CD4-positive, alpha-beta memory T cell (primary cell): ENCODE measurements at regions not wholly inside any gene's neighbourhood (a gene's known extent, or its start where the extent isn't known, plus 50 kb on each side); places are given as distances from the start of the nearest gene placed in this dataset.

Experiments
- CTCF ChIA-PET: fragments of 350-600 bp; sonication (Branson Sonifier 250); formaldehyde crosslinking; loops from one replicate; lab custom pipeline; 2021; ENCODE audit warnings: inconsistent platforms; ENCODE audit not compliant: partially characterized antibody; lab: Charles Lee
- POLR2A ChIA-PET: fragments of 350-600 bp; sonication (Branson Sonifier 250); formaldehyde crosslinking; loops from one replicate; lab custom pipeline; 2021; ENCODE audit not compliant: partially characterized antibody; lab: Charles Lee
- DNase-seq, 5 donors: peaks; one replicate each; pipeline versions ENCODE4 v3.0.0 to v3.0.0-alpha.2; 2020 to 2022; ENCODE audit warnings: mixed read lengths in 1 of 5
- H3K27ac ChIP-seq: one replicate; pipeline ENCODE4 v1.7.0; 2013; ENCODE audit warnings: low read depth, low read length
- H3K27me3 ChIP-seq: 2 replicates; pipeline ENCODE4 v1.7.0; 2013; ENCODE audit warnings: mild to moderate bottlenecking, low read length, moderate library complexity; ENCODE audit not compliant: insufficient read depth
- H3K36me3 ChIP-seq: 2 replicates; pipeline ENCODE4 v1.7.0; 2013; ENCODE audit warnings: mild to moderate bottlenecking, low read length, moderate library complexity; ENCODE audit not compliant: insufficient read depth
- H3K4me1 ChIP-seq: 2 replicates; pipeline ENCODE4 v1.7.0; 2013; ENCODE audit warnings: mild to moderate bottlenecking, low read length, moderate library complexity; ENCODE audit not compliant: insufficient read depth
- H3K4me3 ChIP-seq, 2 donors: one replicate each; pipeline ENCODE4 v1.7.0; 2013; ENCODE audit warnings: low read length in 2 of 2, mild to moderate bottlenecking in 1 of 2
- H3K9me3 ChIP-seq, 2 donors: one replicate each; pipeline ENCODE4 v1.7.0; 2013; ENCODE audit warnings: low read length in 2 of 2, control low read depth in 1 of 2; ENCODE audit not compliant: control insufficient read depth in 1 of 2
- H3K27ac Mint-ChIP-seq, 7 donors: one replicate each; pipeline ENCODE4 v1.8.0; 2020 to 2021; ENCODE audit warnings: mixed read lengths in 7 of 7, mild to moderate bottlenecking in 6 of 7, inconsistent platforms in 3 of 7, moderate library complexity in 3 of 7
- H3K27me3 Mint-ChIP-seq, 2 donors: one replicate each; pipeline ENCODE4 v1.8.0; 2020 to 2021; ENCODE audit warnings: mixed read lengths in 2 of 2
- H3K36me3 Mint-ChIP-seq, 2 donors: one replicate each; pipeline ENCODE4 v1.8.0; 2020 to 2021; ENCODE audit warnings: mixed read lengths in 2 of 2, inconsistent platforms in 1 of 2, mild to moderate bottlenecking in 1 of 2
- H3K4me1 Mint-ChIP-seq, 4 donors: one replicate each; pipeline ENCODE4 v1.8.0; 2020 to 2021; ENCODE audit warnings: mixed read lengths in 4 of 4, mild to moderate bottlenecking in 1 of 4
- H3K4me3 Mint-ChIP-seq, 8 donors: one replicate each; pipeline ENCODE4 v1.8.0; 2020 to 2021; ENCODE audit warnings: mixed read lengths in 8 of 8, mild to moderate bottlenecking in 7 of 8, moderate library complexity in 6 of 8, inconsistent platforms in 3 of 8
- H3K9me3 Mint-ChIP-seq, 8 donors: one replicate each; pipeline ENCODE4 v1.8.0; 2020 to 2021; ENCODE audit warnings: mixed read lengths in 8 of 8, mild to moderate bottlenecking in 5 of 8, inconsistent platforms in 3 of 8, moderate library complexity in 1 of 8
- intact Hi-C: fragments of 100-400 bp; cut with micrococcal nuclease; formaldehyde crosslinking; loops from one replicate; pipeline ENCODE4 v1.15.1; 2023

DNA sequence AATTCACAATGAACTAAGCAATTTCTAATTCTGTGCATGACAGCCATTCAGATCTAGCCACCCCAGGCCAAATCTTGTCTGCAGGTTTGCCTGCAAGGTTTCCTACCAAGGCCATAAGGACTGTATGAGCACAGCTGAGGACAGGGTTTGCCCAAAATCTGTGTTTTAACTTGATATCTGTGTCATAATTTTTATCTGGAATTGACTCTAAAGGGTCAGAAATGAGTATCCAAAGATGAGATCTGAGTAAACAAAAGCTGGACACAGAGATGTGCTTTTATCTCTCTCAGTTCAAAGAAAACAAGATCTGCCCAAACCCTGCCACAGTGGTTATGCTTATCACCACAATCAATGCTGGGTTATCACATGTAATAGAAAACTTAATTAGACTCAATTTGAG lies 154.6 kb upstream of the COL8A1 start:
- Histone ChIP-seq H3K4me1 (no peaks in the 10 kb centered on the region), H3K9me3 (no peaks in the 10 kb centered on the region), H3K27me3 (no peaks in the 10 kb centered on the region), H3K36me3 (no peaks in the 10 kb centered on the region), H3K27ac (no peak overlapping the region), H3K4me3 (no peak overlapping the region)
- Mint-ChIP-seq H3K36me3 (no peaks in the 10 kb centered on the region), H3K27me3 (no peaks in the 10 kb centered on the region), H3K4me3 (no peak overlapping the region), H3K4me1 (no peaks in the 10 kb centered on the region), H3K27ac (no peak overlapping the region), H3K9me3 (peaks cover 2 to 24% (median 12%) of the 10 kb centered on the region in 8 donors)
- POLR2A ChIA-PET: no interaction called here
- intact Hi-C loops: no loop called here
- CTCF ChIA-PET: no interaction called here
- DNase-seq: no peak

GRCh38 chr3:99482191-99482590 lies 156.2 kb upstream of the COL8A1 start:
- Histone ChIP-seq H3K9me3 (no peaks in the 10 kb centered on the region), H3K4me1 (no peaks in the 10 kb centered on the region), H3K27ac (no peak overlapping the region), H3K27me3 (no peaks in the 10 kb centered on the region), H3K36me3 (no peaks in the 10 kb centered on the region), H3K4me3 (no peak overlapping the region)
- Mint-ChIP-seq H3K36me3 (no peaks in the 10 kb centered on the region), H3K27me3 (no peaks in the 10 kb centered on the region), H3K4me1 (no peaks in the 10 kb centered on the region), H3K4me3 (no peak overlapping the region), H3K27ac (no peak overlapping the region), H3K9me3 (peaks cover 2 to 16% (median 7%) of the 10 kb centered on the region in 8 donors)
- CTCF ChIA-PET: no interaction called here
- no peak for DNase-seq
- intact Hi-C loops: no loop called here
- POLR2A ChIA-PET: no interaction called here

GRCh38 chr3:99481561-99481960 lies 156.8 kb upstream of the COL8A1 start:
- POLR2A ChIA-PET: no interaction called here
- Mint-ChIP-seq H3K36me3 (no peaks in the 10 kb centered on the region), H3K4me1 (no peaks in the 10 kb centered on the region), H3K4me3 (no peak overlapping the region), H3K27me3 (no peaks in the 10 kb centered on the region), H3K27ac (no peak overlapping the region), H3K9me3 (peaks cover 2 to 17% (median 7%) of the 10 kb centered on the region in 8 donors)
- Histone ChIP-seq H3K27me3 (no peaks in the 10 kb centered on the region), H3K4me1 (no peaks in the 10 kb centered on the region), H3K4me3 (no peak overlapping the region), H3K27ac (no peak overlapping the region), H3K36me3 (no peaks in the 10 kb centered on the region), H3K9me3 (no peaks in the 10 kb centered on the region)
- DNase-seq: no peak
- intact Hi-C loops: no loop called here
- CTCF ChIA-PET: no interaction called here

DNA sequence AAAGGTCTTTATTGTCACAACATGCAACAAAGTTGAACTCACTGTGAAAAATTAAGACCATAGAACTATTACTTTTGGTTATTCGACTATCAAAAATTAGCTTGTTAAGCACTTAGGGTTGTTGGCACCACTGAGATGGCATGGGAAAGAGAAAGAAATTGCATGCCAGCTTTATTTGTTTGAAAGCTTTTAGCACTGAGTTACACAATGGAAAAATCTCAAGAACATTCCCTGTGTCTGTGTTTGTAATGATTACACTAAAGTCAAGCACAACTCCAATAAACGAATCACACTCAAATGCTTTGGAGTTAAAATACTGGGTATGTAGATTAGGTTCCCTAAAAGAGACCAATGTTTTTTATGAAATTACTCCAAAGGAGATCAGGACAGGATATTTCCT lies 158.6 kb upstream of the COL8A1 start:
- Mint-ChIP-seq H3K9me3 (peaks cover 0 to 12% (median 6%) of the 10 kb centered on the region in 8 donors), H3K36me3 (no peaks in the 10 kb centered on the region), H3K27ac (no peak overlapping the region), H3K4me3 (no peak overlapping the region), H3K4me1 (no peaks in the 10 kb centered on the region), H3K27me3 (no peaks in the 10 kb centered on the region)
- Histone ChIP-seq H3K4me1 (no peaks in the 10 kb centered on the region), H3K36me3 (no peaks in the 10 kb centered on the region), H3K9me3 (no peaks in the 10 kb centered on the region), H3K4me3 (no peak overlapping the region), H3K27me3 (no peaks in the 10 kb centered on the region), H3K27ac (no peak overlapping the region)
- no peak for DNase-seq
- intact Hi-C loops: no loop called here
- CTCF ChIA-PET: no interaction called here
- POLR2A ChIA-PET: no interaction called here

DNA sequence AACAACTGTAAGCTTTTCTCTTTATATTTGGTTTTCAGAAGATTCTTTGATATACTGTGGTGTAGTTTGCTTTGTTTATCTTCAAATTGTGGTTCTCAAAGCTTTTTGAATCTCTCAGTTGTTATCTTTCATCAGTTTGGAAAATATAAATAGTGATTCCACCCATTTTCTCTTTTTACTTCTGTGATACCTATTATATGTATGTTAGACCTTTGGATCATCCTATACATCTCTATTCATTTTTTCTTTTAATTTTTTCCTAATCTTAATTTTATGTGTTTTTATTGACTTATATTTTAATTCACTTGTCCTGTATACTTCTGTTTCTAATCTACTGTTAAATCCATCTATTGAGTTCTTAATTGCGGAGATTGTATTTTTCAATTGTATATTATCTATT lies 160.7 kb upstream of the COL8A1 start:
- ChIA-PET CTCF (no interaction called here), POLR2A (no interaction called here)
- Histone ChIP-seq H3K36me3 (no peaks in the 10 kb centered on the region), H3K27me3 (no peaks in the 10 kb centered on the region), H3K4me1 (no peaks in the 10 kb centered on the region), H3K4me3 (no peak overlapping the region), H3K9me3 (no peaks in the 10 kb centered on the region), H3K27ac (no peak overlapping the region)
- Mint-ChIP-seq H3K4me1 (no peaks in the 10 kb centered on the region), H3K27ac (no peak overlapping the region), H3K36me3 (no peaks in the 10 kb centered on the region), H3K27me3 (no peaks in the 10 kb centered on the region), H3K4me3 (no peak overlapping the region), H3K9me3 (peaks cover 0 to 12% (median 6%) of the 10 kb centered on the region in 8 donors)
- intact Hi-C loops: no loop called here
- DNase-seq: no peak

- Mint-ChIP-seq H3K9me3 (peaks cover 0 to 12% (median 6%) of the 10 kb centered on the region in 8 donors), H3K27me3 (no peaks in the 10 kb centered on the region), H3K4me1 (no peaks in the 10 kb centered on the region), H3K4me3 (no peak overlapping the region), H3K36me3 (no peaks in the 10 kb centered on the region), H3K27ac (no peak overlapping the region)
- no peak overlapping the region for H3K4me3 ChIP-seq
- H3K36me3 ChIP-seq: no peaks in the 10 kb centered on the region
- no peaks in the 10 kb centered on the region for H3K9me3 ChIP-seq
- H3K27ac ChIP-seq: no peak overlapping the region
- no peaks in the 10 kb centered on the region for H3K27me3 ChIP-seq
- POLR2A ChIA-PET: no interaction called here
- CTCF ChIA-PET: no interaction called here
- DNase-seq: no peak
- no peaks in the 10 kb centered on the region for H3K4me1 ChIP-seq
- intact Hi-C loops: no loop called here
Measured at GRCh38 chr3:99475229-99475628, 163.2 kb upstream of the COL8A1 start.

- H3K9me3 ChIP-seq: no peaks in the 10 kb centered on the region
- Mint-ChIP-seq H3K9me3 (peaks cover 0 to 12% (median 6%) of the 10 kb centered on the region in 8 donors), H3K27ac (no peak overlapping the region), H3K4me3 (no peak overlapping the region), H3K27me3 (no peaks in the 10 kb centered on the region), H3K4me1 (no peaks in the 10 kb centered on the region), H3K36me3 (no peaks in the 10 kb centered on the region)
- POLR2A ChIA-PET: no interaction called here
- intact Hi-C loops: no loop called here
- no peak for DNase-seq
- no peaks in the 10 kb centered on the region for H3K4me1 ChIP-seq
- no peaks in the 10 kb centered on the region for H3K27me3 ChIP-seq
- H3K27ac ChIP-seq: no peak overlapping the region
- CTCF ChIA-PET: no interaction called here
- no peak overlapping the region for H3K4me3 ChIP-seq
- no peaks in the 10 kb centered on the region for H3K36me3 ChIP-seq
Measured at GRCh38 chr3:99474776-99475175, 163.6 kb upstream of the COL8A1 start.

GRCh38 chr3:99473321-99473751 lies 165.1 kb upstream of the COL8A1 start:
- intact Hi-C loops: no loop called here
- Histone ChIP-seq H3K4me3 (no peak overlapping the region), H3K27ac (no peak overlapping the region), H3K36me3 (no peaks in the 10 kb centered on the region), H3K4me1 (no peaks in the 10 kb centered on the region), H3K27me3 (no peaks in the 10 kb centered on the region), H3K9me3 (no peaks in the 10 kb centered on the region)
- Mint-ChIP-seq H3K9me3 (peaks cover under 1 to 10% (median 4%) of the 10 kb centered on the region in 8 donors), H3K36me3 (no peaks in the 10 kb centered on the region), H3K27ac (no peak overlapping the region), H3K4me1 (no peaks in the 10 kb centered on the region), H3K4me3 (no peak overlapping the region), H3K27me3 (no peaks in the 10 kb centered on the region)
- no peak for DNase-seq
- POLR2A ChIA-PET: no interaction called here
- CTCF ChIA-PET: no interaction called here
